ENCODE measurements at regions not wholly inside any gene's neighbourhood (a gene's known extent, or its start where the extent isn't known, plus 50 kb on each side); places are given as distances from the start of the nearest gene placed in this dataset.

GRCh38 chr10:35705671-35706070 lies 63.6 kb upstream of the FZD8 start:
- no peak for DNase-seq (ENCODE audit: low spot score in 2 of 2)
- WGBS, 2 donors, result 84 to 94% methylated on average over 2 of the region's 2 CpGs
- no peak overlapping the region for H3K4me3 ChIP-seq
- no peaks in the 10 kb centered on the region for H3K36me3 ChIP-seq
- no peaks in the 10 kb centered on the region for H3K4me1 ChIP-seq
- TF ChIP-seq POLR2A (IDR thresholded peaks at IDR 0.05) (no peak), EP300 (IDR thresholded peaks at IDR 0.05) (no peak)
- TF ChIP-seq, protein P1, sequence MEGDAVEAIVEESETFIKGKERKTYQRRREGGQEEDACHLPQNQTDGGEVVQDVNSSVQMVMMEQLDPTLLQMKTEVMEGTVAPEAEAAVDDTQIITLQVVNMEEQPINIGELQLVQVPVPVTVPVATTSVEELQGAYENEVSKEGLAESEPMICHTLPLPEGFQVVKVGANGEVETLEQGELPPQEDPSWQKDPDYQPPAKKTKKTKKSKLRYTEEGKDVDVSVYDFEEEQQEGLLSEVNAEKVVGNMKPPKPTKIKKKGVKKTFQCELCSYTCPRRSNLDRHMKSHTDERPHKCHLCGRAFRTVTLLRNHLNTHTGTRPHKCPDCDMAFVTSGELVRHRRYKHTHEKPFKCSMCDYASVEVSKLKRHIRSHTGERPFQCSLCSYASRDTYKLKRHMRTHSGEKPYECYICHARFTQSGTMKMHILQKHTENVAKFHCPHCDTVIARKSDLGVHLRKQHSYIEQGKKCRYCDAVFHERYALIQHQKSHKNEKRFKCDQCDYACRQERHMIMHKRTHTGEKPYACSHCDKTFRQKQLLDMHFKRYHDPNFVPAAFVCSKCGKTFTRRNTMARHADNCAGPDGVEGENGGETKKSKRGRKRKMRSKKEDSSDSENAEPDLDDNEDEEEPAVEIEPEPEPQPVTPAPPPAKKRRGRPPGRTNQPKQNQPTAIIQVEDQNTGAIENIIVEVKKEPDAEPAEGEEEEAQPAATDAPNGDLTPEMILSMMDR (IDR thresholded peaks at IDR 0.05), result no peak
- no peak overlapping the region for H3K27ac ChIP-seq
- H3K9me3 ChIP-seq, result peaks cover 0 to 7% (median 0%) of the 10 kb centered on the region in 4 donors
- H3K27me3 ChIP-seq, result no peaks in the 10 kb centered on the region

DNA sequence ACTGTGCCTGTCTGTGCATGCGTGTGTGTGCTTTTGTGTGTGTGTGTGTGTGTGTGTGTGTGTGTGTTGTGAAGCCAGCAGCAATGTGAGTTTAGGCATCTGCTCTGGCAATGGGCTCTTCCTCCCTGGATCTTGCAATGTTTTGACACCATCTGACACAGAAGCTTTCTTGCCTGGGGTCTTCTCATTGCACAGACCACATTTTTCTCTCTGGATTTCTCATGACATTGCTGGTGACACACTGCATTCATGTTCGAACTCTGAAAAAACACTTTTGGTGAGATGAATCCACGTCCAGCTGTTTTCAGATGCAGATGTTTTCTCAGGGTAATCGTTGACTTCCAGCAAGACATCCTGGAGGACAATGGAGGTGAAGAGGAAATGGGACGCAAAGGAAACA lies 63.0 kb upstream of the FZD8 start:
- WGBS, 2 donors, result 52% methylated on average over 5 of the region's 5 CpGs
- Histone ChIP-seq H3K4me1 (no peaks in the 10 kb centered on the region), H3K27me3 (no peaks in the 10 kb centered on the region), H3K4me3 (no peak overlapping the region), H3K27ac (no peak overlapping the region), H3K36me3 (no peaks in the 10 kb centered on the region), H3K9me3 (peaks cover 0 to 7% (median 0%) of the 10 kb centered on the region in 4 donors)
- no peak for DNase-seq (ENCODE audit: low spot score in 2 of 2)
- no peak for TF ChIP-seq POLR2A (IDR thresholded peaks at IDR 0.05)
- no peak for TF ChIP-seq EP300 (IDR thresholded peaks at IDR 0.05)
- TF ChIP-seq, protein P1 (IDR thresholded peaks at IDR 0.05), result no peak

GRCh38 chr10:35704401-35704800 lies 62.3 kb upstream of the FZD8 start:
- Histone ChIP-seq H3K27me3 (no peaks in the 10 kb centered on the region), H3K4me3 (no peak overlapping the region), H3K27ac (no peak overlapping the region), H3K9me3 (peaks cover 0 to 7% (median 0%) of the 10 kb centered on the region in 4 donors), H3K36me3 (no peaks in the 10 kb centered on the region), H3K4me1 (no peaks in the 10 kb centered on the region)
- no peak for DNase-seq (ENCODE audit: low spot score in 2 of 2)
- no peak for TF ChIP-seq POLR2A (IDR thresholded peaks at IDR 0.05)
- TF ChIP-seq EP300 (IDR thresholded peaks at IDR 0.05), result no peak
- TF ChIP-seq, protein P1 (IDR thresholded peaks at IDR 0.05), result no peak

DNA sequence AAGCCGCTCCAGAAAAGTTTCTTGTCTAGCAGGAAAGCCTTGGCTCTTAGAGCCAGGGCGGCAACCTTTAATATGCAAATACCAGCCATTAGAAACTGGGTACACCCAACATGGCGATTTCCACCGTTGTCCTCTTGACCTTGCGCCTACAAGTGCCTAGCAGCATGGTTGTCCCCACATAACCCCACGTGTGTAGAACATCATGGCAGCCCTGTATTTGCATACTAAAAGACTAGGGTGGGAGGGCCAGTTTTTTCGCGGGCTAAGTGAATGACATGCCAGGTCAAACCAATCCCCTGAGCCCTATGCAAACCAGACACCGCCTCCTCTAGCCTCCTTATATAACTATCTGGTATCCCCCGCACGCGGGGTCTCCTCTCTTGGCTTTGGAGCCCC lies 58.4 kb upstream of the FZD8 start:
- no peak for TF ChIP-seq POLR2A (IDR thresholded peaks at IDR 0.05)
- TF ChIP-seq EP300 (IDR thresholded peaks at IDR 0.05), result no peak
- TF ChIP-seq, protein P1 (IDR thresholded peaks at IDR 0.05), result no peak
- no peaks in the 10 kb centered on the region for H3K9me3 ChIP-seq
- no peak overlapping the region for H3K27ac ChIP-seq
- H3K36me3 ChIP-seq, result no peaks in the 10 kb centered on the region
- H3K4me3 ChIP-seq, result no peak overlapping the region
- H3K27me3 ChIP-seq, result no peaks in the 10 kb centered on the region
- no peak for DNase-seq (ENCODE audit: low spot score in 2 of 2)
- 92 to 93% methylated on average over 12 of the region's 12 CpGs for WGBS, 2 donors
- H3K4me1 ChIP-seq, result no peaks in the 10 kb centered on the region

GRCh38 chr10:35699848-35700486 lies 57.9 kb upstream of the FZD8 start:
- Histone ChIP-seq H3K27ac (no peak overlapping the region), H3K9me3 (no peaks in the 10 kb centered on the region), H3K36me3 (no peaks in the 10 kb centered on the region), H3K4me1 (no peaks in the 10 kb centered on the region), H3K27me3 (no peaks in the 10 kb centered on the region), H3K4me3 (no peak overlapping the region)
- 83 to 84% methylated on average over 5 of the region's 5 CpGs for WGBS, 2 donors
- no peak for DNase-seq (ENCODE audit: low spot score in 2 of 2)
- TF ChIP-seq POLR2A (IDR thresholded peaks at IDR 0.05) (no peak), EP300 (IDR thresholded peaks at IDR 0.05) (no peak)
- TF ChIP-seq, protein P1 (IDR thresholded peaks at IDR 0.05), result no peak
